ENCODE measurements at regions not wholly inside any gene's neighbourhood (a gene's known extent, or its start where the extent isn't known, plus 50 kb on each side); places are given as distances from the start of the nearest gene placed in this dataset.

DNA sequence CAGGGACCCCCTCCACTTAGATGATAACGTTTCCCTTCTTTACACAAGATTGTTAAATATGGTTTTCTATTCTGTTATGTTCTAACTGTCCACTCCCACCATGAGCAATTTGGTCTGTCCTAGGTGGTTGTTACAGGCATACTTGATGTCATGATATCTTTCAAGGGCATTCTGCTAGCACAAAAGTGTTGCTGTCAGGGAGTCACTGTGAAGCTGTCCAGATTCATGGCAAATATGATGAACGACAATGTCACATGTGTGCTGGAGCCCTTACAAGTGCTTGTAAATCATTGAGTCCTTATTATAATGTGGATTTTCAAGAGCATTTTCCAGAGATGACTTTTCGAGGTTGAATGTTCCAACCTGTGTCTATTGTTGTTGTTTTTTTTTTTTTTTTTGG is 1250.7 kb upstream of the PRKX start:
- no peak overlapping the region for H3K27ac ChIP-seq (ENCODE audit: low read depth)
- H3K27me3 ChIP-seq (ENCODE audit: insufficient read depth), result no peaks in the 10 kb centered on the region
- no peaks in the 10 kb centered on the region for H3K4me1 ChIP-seq (ENCODE audit: insufficient read depth)
- peaks cover 6% of the 10 kb centered on the region for H3K9me3 Mint-ChIP-seq
- no peak overlapping the region for H3K4me3 Mint-ChIP-seq
- no peak overlapping the region for H3K27ac Mint-ChIP-seq
- ATAC-seq (no peak), DNase-seq (ENCODE audit: low spot score) (no peak)
- no peak overlapping the region for H3K4me3 ChIP-seq
- H2AFZ ChIP-seq, result no peak overlapping the region
- H3K36me3 Mint-ChIP-seq (ENCODE audit: low read depth), result 0 out of 3 replicates have a peak, but pooled peaks cover 3% of the 10 kb centered on the region
- H3K4me1 Mint-ChIP-seq, result no peaks in the 10 kb centered on the region
- no peaks in the 10 kb centered on the region for H3F3A ChIP-seq (replicated peaks; ENCODE audit: low read depth)
- H3K4me2 ChIP-seq, result no peak overlapping the region
- no peaks in the 10 kb centered on the region for H3K27me3 Mint-ChIP-seq (ENCODE audit: insufficient read depth, low read depth, poor library complexity)
- no peak for TF ChIP-seq EZH2 (IDR thresholded peaks at IDR 0.05; ENCODE audit: low read depth, unreplicated experiment)
- no peak for TF ChIP-seq JUNB (IDR thresholded peaks at IDR 0.05; ENCODE audit: unreplicated experiment)
- no peak for TF ChIP-seq STAT1 (IDR thresholded peaks at IDR 0.05; ENCODE audit: unreplicated experiment)
- TF ChIP-seq ZNF331 (CRISPR knock-in tag; IDR thresholded peaks at IDR 0.05; ENCODE audit: low read depth), result no peak
- no peak for TF ChIP-seq REST (IDR thresholded peaks at IDR 0.05; ENCODE audit: unreplicated experiment)
- no peak for TF ChIP-seq NANOG (IDR thresholded peaks at IDR 0.05; ENCODE audit: borderline replicate concordance)
- TF ChIP-seq ETS1 (IDR thresholded peaks at IDR 0.05), result no peak
- no peak for TF ChIP-seq EZH2phosphoT487 (IDR thresholded peaks at IDR 0.05; ENCODE audit: unreplicated experiment)
- TF ChIP-seq, protein P1, sequence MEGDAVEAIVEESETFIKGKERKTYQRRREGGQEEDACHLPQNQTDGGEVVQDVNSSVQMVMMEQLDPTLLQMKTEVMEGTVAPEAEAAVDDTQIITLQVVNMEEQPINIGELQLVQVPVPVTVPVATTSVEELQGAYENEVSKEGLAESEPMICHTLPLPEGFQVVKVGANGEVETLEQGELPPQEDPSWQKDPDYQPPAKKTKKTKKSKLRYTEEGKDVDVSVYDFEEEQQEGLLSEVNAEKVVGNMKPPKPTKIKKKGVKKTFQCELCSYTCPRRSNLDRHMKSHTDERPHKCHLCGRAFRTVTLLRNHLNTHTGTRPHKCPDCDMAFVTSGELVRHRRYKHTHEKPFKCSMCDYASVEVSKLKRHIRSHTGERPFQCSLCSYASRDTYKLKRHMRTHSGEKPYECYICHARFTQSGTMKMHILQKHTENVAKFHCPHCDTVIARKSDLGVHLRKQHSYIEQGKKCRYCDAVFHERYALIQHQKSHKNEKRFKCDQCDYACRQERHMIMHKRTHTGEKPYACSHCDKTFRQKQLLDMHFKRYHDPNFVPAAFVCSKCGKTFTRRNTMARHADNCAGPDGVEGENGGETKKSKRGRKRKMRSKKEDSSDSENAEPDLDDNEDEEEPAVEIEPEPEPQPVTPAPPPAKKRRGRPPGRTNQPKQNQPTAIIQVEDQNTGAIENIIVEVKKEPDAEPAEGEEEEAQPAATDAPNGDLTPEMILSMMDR (conservative IDR thresholded peaks at IDR 0.05; ENCODE audit: low read depth in 2 of 2), result no peak
- no peak for TF ChIP-seq CREB1 (CRISPR knock-in tag; IDR thresholded peaks at IDR 0.05; ENCODE audit: low read depth)
- no peak for TF ChIP-seq ZNF462 (CRISPR knock-in tag; IDR thresholded peaks at IDR 0.05)
- no peak for TF ChIP-seq POLR2AphosphoS5 (IDR thresholded peaks at IDR 0.05; ENCODE audit: low read depth)
- TF ChIP-seq ZNF114 (CRISPR knock-in tag; IDR thresholded peaks at IDR 0.05), result no peak
- H3K9me2 ChIP-seq (ENCODE audit: insufficient read depth), result no peaks in the 10 kb centered on the region
- H4K20me1 ChIP-seq (replicated peaks; ENCODE audit: insufficient read depth), result no peaks in the 10 kb centered on the region
- no peaks in the 10 kb centered on the region for H3K36me3 ChIP-seq (ENCODE audit: insufficient read depth)
- H3K79me2 ChIP-seq (replicated peaks; ENCODE audit: insufficient read depth), result no peaks in the 10 kb centered on the region
